NCI-H1417 treated with DMSO at 0.1 percent for 48 hours (cell line): ENCODE measurements at regions not wholly inside any gene's neighbourhood (a gene's known extent, or its start where the extent isn't known, plus 50 kb on each side); places are given as distances from the start of the nearest gene placed in this dataset.

Experiments
- DNase-seq: peaks from one replicate; lab custom pipeline; 2025; lab: John Stamatoyannopoulos, UW

- DNase-seq = no peak
Measured at GRCh38 chr9:38313421-38313820, 79.1 kb upstream of the ALDH1B1 start.

DNA sequence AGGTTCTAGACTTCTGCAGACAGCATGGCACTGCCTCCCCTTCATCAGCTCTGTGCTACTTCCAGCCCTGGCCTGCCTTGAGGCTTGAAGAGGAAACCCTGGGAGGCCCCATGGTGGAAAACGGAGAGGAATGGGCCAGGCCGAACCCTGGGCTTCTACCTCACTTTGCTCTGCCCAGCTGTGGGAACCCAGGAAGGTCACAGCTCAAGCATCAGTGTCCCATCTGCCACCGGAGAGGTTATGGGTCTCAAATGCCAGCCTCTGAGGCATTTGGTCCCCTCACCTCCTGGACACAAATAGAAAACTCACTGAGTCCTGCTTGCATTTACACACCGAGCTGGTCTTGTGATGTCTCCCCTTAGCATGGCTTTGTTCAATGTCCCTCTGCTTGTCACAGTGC is 80.1 kb upstream of the ALDH1B1 start:
- no peak for DNase-seq

GRCh38 chr9:38311382-38312270 is 80.9 kb upstream of the ALDH1B1 start:
- DNase-seq = no peak

GRCh38 chr9:38309324-38310195 is 82.9 kb upstream of the ALDH1B1 start:
- DNase-seq = no peak

GRCh38 chr9:38308136-38308535 is 84.4 kb upstream of the ALDH1B1 start:
- DNase-seq = no peak

DNA sequence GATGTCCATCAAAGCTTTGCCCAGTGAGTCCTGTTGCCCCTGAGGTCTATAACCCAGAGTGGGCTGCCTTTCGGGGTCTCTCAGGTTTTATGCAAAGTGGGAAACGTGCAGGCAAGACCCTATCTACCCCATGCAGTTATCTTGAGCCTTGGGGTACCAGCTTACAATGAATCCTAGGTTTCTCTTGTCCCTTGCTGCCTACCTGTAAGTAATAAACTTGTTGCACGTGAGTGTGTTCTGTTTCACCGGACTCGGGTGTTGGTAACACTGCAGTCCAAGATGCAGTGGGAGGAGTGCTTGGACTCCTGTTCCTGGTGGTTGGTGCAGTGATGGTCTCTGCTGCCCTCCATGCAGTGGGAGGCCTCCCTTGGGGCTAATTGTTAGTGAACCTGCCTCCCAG is 85.6 kb upstream of the ALDH1B1 start:
- DNase-seq = no peak

- no peak for DNase-seq
Measured at GRCh38 chr9:38305582-38305981, 86.9 kb upstream of the ALDH1B1 start.

DNA sequence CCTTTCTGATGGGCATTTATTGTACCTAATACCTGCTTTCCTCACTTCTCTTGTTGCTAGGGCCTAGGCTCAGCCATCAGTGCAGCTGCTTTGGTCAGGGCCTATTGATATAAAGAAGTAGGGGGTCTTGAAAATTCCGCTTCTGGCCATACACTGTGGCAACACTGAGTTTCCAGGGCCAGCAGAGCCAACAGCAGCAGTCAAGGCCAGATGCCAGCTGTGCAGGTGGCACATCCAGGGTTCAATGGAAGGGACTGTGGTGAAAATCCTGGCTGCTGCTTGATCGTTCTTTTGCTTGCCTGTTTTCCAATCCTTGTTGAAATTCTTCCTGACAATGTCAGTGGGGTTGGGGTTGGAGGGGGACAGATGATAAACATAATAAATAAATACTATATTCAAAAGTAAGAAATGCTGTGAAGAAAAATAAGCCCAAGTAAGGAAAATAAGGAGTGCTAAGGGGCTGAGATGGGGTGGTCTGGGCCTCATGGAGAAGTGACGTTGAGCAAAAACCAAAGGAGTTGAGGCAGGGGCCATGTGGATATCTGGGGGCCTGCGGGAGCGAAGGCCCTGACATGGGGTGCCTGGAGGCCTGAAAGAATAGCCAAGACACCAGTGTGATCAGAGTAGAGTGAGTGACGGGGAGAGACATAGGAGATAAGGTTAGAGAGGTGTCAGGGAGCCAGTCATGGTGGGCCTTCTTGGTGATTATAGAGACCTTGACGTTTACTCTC is 91.0 kb upstream of the ALDH1B1 start:
- no peak for DNase-seq

GRCh38 chr9:38299856-38300255 is 92.6 kb upstream of the ALDH1B1 start:
- DNase-seq = no peak

GRCh38 chr9:38298904-38299303 is 93.6 kb upstream of the ALDH1B1 start:
- DNase-seq = no peak

DNA sequence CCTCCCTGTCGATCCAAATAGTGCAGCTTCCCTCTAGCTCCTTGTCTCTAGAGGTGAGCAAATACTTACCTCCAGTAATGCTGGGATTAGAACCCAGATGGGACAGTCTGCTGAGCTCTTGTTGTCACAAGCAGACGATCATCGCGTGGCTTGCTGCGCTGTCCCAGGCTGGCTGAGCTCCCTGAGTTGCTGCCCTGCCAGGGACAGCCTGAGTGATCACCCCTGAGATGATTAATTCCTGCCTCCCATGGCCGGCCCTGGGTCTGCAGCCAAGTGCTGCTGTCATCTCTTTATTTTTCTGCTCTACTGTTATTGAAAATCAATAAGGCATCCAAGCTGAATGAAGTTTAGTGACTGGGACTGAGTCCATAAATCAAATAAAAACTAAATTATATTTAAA is 94.0 kb upstream of the ALDH1B1 start:
- DNase-seq = no peak

DNA sequence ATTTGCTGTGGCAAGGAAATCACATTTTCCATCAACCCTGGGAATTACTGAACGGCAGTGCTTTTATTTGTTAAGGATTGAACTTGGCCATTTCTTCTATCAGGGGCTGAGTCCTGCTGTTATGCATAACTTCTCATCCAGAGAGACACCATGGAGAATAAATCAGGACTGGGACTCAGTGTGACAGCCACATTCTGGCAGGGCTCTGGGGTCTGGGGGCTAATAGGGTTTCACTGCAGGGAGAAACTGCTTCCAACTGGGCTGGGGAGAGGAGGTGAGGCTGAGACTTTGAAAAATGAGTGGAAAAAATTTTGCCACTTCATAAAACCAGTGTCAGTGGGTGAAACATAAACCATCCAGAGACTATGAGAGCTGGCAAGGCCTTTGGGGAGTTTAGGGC is 95.7 kb upstream of the ALDH1B1 start:
- DNase-seq = no peak

DNA sequence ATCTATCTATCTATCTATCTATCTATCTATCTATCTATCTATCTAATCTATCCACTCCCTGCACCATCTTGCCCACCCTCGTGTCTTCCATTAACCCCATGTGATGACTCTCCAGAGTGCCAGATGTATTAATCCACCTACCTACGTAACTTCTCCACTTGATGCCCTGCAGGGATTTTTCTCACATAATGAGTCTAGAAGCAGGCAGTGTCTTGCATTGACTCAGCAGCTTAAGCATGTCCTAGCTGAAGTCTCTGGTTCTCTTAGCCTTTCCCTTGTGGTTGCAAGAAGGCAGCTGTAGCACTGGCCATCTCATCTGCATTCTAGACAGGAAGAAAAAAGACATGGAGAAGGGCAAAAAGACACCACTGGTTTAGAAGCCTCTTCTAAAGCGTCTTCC is 96.7 kb upstream of the ALDH1B1 start:
- DNase-seq = no peak

DNA sequence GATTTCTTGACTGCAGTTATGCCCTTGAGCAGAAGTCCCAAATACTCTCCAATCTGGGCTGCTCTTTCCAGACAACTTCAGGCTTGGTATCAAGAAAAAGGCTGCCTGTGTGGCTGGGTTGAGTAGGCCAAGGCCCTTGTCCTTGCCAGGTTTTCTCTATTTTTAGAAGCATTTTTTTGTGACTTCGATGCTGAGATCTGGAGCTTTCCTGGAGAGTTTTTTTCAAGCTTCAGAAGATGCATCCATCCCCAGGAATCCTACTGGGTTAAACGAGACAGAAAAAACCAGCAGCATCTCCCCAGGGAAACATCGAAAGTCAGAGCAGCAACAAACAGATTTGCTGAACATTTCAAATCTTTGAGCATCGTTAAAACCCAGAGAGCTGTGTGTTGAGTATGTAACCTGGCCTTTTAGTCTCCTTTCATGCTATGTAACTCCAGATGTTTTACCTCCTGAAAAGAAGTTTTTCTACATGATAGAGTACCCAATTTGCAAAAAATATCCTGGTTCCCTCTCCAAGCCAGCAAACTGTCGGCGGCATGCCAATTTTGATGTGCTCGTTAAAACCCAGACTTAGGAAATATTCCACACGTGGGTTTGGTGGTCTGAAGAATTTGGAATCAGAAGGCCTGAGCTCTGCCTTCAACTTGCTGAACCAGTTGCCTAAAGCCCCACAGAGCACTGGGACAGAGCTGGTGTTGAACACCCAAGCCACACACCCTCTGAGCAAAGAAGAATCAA is 98.1 kb upstream of the ALDH1B1 start:
- DNase-seq = no peak

- DNase-seq = no peak
Measured at GRCh38 chr9:38293022-38293421, 99.5 kb upstream of the ALDH1B1 start.

DNA sequence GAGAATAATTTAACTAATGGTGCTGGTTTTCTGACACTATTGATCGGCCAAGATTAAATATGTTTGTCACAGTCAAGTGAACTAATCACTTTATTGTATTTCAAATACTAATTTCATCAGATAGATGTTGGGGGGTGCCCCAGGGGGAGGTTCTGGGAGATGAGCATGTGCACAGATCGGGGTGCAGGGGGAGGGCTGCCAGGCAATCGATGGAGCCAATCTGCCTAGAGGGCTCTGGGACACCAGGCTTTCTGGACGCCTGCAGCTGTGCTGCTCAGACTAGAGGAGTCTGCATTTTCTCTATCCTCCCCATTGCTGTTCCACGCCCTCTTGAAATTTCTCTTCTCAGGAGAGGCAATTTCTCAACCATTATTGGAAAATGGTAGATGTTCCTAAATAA is 100.0 kb upstream of the ALDH1B1 start:
- no peak for DNase-seq

- DNase-seq = no peak
Measured at GRCh38 chr9:38289866-38290245, 102.6 kb upstream of the ALDH1B1 start.

GRCh38 chr9:38289236-38289865 is 103.2 kb upstream of the ALDH1B1 start:
- no peak for DNase-seq

- DNase-seq = no peak
Measured at GRCh38 chr9:38288502-38288901, 104.0 kb upstream of the ALDH1B1 start.

- no peak for DNase-seq
Measured at GRCh38 chr9:38287420-38287985, 105.0 kb upstream of the ALDH1B1 start.

DNA sequence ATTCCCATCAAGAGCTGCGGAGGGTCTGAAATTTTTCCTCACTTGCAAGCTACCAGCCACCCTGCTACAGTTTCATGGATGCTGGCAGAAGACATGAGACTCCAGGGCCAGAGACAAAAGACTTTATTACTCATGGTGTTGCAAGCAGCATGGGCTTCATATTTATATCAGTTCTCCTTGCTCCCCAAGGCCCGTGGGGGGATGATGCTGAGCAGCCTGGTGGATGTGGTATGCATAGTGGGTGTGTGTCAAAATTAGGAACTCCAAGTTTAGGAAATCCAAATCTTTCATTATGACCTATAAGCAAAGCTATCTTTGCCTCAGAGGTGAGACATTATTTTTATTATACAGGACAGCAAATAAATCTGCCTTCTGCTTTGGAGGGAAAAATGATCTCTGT is 105.7 kb upstream of the ALDH1B1 start:
- DNase-seq = no peak
